ENCODE measurements at regions not wholly inside any gene's neighbourhood (a gene's known extent, or its start where the extent isn't known, plus 50 kb on each side); places are given as distances from the start of the nearest gene placed in this dataset.

- H3K27ac Mint-ChIP-seq, result no peak overlapping the region
- TF ChIP-seq, protein P1, sequence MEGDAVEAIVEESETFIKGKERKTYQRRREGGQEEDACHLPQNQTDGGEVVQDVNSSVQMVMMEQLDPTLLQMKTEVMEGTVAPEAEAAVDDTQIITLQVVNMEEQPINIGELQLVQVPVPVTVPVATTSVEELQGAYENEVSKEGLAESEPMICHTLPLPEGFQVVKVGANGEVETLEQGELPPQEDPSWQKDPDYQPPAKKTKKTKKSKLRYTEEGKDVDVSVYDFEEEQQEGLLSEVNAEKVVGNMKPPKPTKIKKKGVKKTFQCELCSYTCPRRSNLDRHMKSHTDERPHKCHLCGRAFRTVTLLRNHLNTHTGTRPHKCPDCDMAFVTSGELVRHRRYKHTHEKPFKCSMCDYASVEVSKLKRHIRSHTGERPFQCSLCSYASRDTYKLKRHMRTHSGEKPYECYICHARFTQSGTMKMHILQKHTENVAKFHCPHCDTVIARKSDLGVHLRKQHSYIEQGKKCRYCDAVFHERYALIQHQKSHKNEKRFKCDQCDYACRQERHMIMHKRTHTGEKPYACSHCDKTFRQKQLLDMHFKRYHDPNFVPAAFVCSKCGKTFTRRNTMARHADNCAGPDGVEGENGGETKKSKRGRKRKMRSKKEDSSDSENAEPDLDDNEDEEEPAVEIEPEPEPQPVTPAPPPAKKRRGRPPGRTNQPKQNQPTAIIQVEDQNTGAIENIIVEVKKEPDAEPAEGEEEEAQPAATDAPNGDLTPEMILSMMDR (IDR thresholded peaks at IDR 0.05; ENCODE audit: unreplicated experiment), result no peak
- H3K9me3 Mint-ChIP-seq, result no peaks in the 10 kb centered on the region
- H3K4me3 Mint-ChIP-seq, result no peak overlapping the region
- peaks cover 2% of the 10 kb centered on the region for H3K27me3 Mint-ChIP-seq (ENCODE audit: low read depth)
- peaks cover 30% of the 10 kb centered on the region for H3K4me1 Mint-ChIP-seq
- no peaks in the 10 kb centered on the region for H3K36me3 Mint-ChIP-seq
- DNase-seq (ENCODE audit: low spot score in 2 of 2, unreplicated experiment in 2 of 2), result no peak
Observed at GRCh38 chr10:4201866-4202825, 417.1 kb upstream of the KLF6 start.

DNA sequence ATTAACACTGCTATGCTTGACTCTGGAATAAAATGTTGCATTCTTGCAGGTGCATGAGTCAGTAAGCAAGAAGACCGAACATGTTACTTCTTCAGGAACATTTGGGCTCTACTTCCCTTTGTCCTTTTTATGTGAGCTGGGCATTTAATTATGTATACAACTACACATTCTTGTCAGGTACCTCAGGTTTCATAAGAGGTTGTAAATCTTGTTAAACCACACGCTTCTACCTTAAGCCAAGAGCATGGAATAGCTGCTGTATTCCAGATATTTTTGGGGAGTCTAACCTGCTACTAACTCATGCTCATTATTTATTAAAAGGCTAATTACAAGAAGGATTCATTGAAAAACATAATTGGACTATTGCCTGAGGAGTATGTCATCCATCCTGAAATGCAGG lies 414.2 kb upstream of the KLF6 start:
- DNase-seq (ENCODE audit: low spot score in 2 of 2, unreplicated experiment in 2 of 2), result no peak
- Mint-ChIP-seq H3K36me3 (no peaks in the 10 kb centered on the region), H3K27ac (no peak overlapping the region), H3K27me3 (ENCODE audit: low read depth) (no peaks in the 10 kb centered on the region), H3K4me1 (peaks cover 36% of the 10 kb centered on the region), H3K9me3 (no peaks in the 10 kb centered on the region), H3K4me3 (no peak overlapping the region)
- TF ChIP-seq, protein P1 (IDR thresholded peaks at IDR 0.05; ENCODE audit: unreplicated experiment), result no peak

GRCh38 chr10:4198216-4198615 lies 413.2 kb upstream of the KLF6 start:
- no peak overlapping the region for H3K4me3 Mint-ChIP-seq
- DNase-seq (ENCODE audit: low spot score in 2 of 2, unreplicated experiment in 2 of 2), result no peak

GRCh38 chr10:4197676-4198075 lies 412.7 kb upstream of the KLF6 start:
- Mint-ChIP-seq H3K4me3 (no peak overlapping the region), H3K27ac (no peak overlapping the region), H3K36me3 (no peaks in the 10 kb centered on the region), H3K9me3 (no peaks in the 10 kb centered on the region), H3K27me3 (ENCODE audit: low read depth) (no peaks in the 10 kb centered on the region), H3K4me1 (peaks cover 29% of the 10 kb centered on the region)
- no peak for DNase-seq (ENCODE audit: low spot score in 2 of 2, unreplicated experiment in 2 of 2)
- TF ChIP-seq, protein P1 (IDR thresholded peaks at IDR 0.05; ENCODE audit: unreplicated experiment), result no peak

More at GRCh38 chr10:4198216-4198615, 413.2 kb upstream of the KLF6 start:
- H3K27ac Mint-ChIP-seq, result no peak overlapping the region
- H3K9me3 Mint-ChIP-seq, result no peaks in the 10 kb centered on the region
- peaks cover 34% of the 10 kb centered on the region for H3K4me1 Mint-ChIP-seq
- H3K36me3 Mint-ChIP-seq, result no peaks in the 10 kb centered on the region
- TF ChIP-seq, protein P1 (IDR thresholded peaks at IDR 0.05; ENCODE audit: unreplicated experiment), result no peak
- no peaks in the 10 kb centered on the region for H3K27me3 Mint-ChIP-seq (ENCODE audit: low read depth)

DNA sequence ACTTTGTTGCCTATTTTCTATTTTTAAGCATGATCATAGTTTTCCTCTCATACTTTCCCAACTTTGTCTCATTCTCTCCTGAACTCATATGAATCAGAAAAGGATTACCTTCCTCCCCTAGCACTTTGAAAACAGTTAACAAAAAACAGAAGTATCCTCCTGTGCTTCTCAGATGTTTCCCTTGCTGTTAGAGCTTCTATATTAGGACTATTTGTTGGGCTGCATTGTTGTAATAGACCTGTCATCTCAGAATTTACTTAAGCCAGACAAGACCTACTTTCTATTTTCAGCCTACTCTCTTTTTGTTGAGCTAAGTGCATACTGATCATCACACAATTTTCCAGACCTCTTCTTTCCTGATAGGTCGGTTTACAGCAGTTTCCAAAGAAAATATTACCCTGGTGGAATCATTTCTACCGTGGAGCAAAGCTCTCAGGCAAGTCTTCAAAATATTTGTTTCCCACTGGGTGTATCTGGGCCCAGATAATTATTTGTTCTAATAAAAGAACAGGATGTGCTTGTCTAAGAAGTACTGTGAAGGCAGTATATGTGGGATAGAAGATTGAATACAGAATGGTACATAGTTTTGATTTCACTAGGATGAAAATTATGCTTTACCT lies 411.9 kb upstream of the KLF6 start:
- DNase-seq (ENCODE audit: low spot score in 2 of 2, unreplicated experiment in 2 of 2), result no peak
- Mint-ChIP-seq H3K27ac (no peak overlapping the region), H3K4me1 (peaks cover 24% of the 10 kb centered on the region), H3K4me3 (no peak overlapping the region), H3K27me3 (ENCODE audit: low read depth) (no peaks in the 10 kb centered on the region), H3K9me3 (no peaks in the 10 kb centered on the region), H3K36me3 (no peaks in the 10 kb centered on the region)
- TF ChIP-seq, protein P1 (IDR thresholded peaks at IDR 0.05; ENCODE audit: unreplicated experiment), result no peak
